ENCODE measurements at regions not wholly inside any gene's neighbourhood (a gene's known extent, or its start where the extent isn't known, plus 50 kb on each side); places are given as distances from the start of the nearest gene placed in this dataset.
"Not testable (repeated sequence)": the region's sequence is repeated elsewhere in the genome, so short reads cannot be mapped to it uniquely, and the experiment has no call there.

DNA sequence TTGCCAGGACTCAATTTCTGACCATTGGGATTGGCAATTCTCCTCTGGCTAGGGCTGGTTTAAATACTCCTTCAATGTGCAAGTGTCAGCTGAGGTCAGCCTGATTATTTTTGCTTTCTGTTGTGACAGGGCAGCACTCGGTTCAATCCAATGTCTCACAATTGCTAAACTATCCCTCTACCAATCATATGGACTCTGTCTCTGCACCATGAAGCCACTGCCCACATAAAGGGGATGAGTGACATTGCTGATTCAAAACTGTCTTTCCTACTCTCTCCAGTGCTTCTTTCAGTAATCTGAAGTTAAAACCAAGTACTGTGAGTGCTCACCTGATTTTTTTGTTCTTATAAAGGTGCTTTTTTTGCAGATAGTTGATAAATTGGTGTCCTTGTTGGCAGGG, 1030.7 kb downstream of the GLUD2 start:
- Mint-ChIP-seq H3K9me3 (peaks cover 0 to 7% (median 0%) of the 10 kb centered on the region in 7 donors), H3K27me3 (no peaks in the 10 kb centered on the region), H3K4me1 (no peaks in the 10 kb centered on the region), H3K36me3 (no peaks in the 10 kb centered on the region), H3K4me3 (no peak overlapping the region), H3K27ac (no peak overlapping the region)
- DNase-seq (no peak), ATAC-seq (ENCODE audit: low read depth in 2 of 2) (no peak)

DNA sequence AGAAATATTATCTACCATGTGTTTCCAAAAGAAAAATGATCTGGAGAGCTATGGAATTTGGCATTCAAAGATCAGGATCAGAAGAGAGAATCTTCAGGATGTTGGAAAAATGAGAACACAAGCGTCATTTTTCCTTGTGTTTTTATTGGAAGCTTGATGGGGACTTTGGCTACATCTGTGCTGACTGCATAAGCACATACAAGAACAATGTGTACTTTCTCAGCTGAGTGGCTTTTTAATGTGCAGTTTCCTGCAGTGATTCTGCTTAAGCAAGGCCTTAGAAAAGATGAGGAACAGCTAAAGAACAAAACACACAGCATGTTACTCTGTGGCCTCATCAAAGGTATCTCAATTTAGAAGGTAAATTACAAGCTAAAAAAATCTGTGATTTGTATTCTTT, 1039.9 kb downstream of the GLUD2 start:
- Mint-ChIP-seq H3K27me3 (no peaks in the 10 kb centered on the region), H3K4me3 (no peak overlapping the region), H3K4me1 (no peaks in the 10 kb centered on the region), H3K27ac (no peak overlapping the region), H3K9me3 (peaks cover 0 to 4% (median 0%) of the 10 kb centered on the region in 7 donors), H3K36me3 (no peaks in the 10 kb centered on the region)
- ATAC-seq (ENCODE audit: low read depth in 2 of 2) = no peak
- DNase-seq = no peak

DNA sequence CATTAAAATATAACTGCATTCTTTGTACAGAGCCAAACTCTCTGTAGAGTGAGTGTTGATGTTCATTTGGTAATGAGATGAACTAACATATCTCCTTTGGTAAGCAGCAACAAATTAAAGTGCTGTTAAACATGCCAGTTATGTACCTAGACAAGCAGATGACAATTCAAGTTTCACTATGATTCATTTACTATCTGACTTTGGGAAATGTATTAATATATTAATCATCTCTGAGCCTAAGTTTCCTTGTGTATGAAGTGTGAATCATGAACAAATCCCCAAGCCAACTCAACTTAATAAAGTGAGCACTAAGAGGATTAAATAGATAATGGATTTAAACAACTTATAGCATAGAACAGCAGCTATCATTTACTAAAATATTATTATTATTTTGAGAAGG, 1044.2 kb downstream of the GLUD2 start:
- DNase-seq = no peak
- Mint-ChIP-seq H3K9me3 (peaks cover 2 to 8% (median 5%) of the 10 kb centered on the region in 7 donors), H3K27ac (no peak overlapping the region), H3K4me3 (no peak overlapping the region), H3K4me1 (no peaks in the 10 kb centered on the region), H3K27me3 (no peaks in the 10 kb centered on the region), H3K36me3 (no peaks in the 10 kb centered on the region)
- no peak for ATAC-seq (ENCODE audit: low read depth in 2 of 2)

DNA sequence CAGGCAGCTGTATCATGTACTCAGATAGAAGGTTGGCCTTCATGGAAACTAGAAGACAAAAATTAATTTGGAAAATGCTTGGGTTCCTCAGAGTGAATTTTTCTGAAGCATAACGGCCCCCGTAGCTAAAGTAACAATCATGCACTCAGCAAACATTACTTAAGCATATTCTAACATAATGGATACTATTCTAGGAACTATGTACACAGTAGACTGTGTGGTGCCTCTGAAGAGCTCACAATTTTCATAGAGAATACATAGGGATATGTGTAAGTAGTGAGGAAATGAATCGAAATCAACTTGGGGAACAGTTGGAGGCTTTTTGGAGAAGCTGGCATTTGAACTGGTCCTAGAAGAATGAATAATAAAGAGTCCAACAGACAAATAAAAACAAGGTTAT, 1045.0 kb downstream of the GLUD2 start:
- H3K4me3 Mint-ChIP-seq = no peak overlapping the region
- no peak overlapping the region for H3K27ac Mint-ChIP-seq
- ATAC-seq (ENCODE audit: low read depth in 2 of 2) (no peak), DNase-seq (no peak)
- H3K36me3 Mint-ChIP-seq = no peaks in the 10 kb centered on the region
- H3K9me3 Mint-ChIP-seq = peaks cover 4 to 16% (median 9%) of the 10 kb centered on the region in 7 donors
- H3K4me1 Mint-ChIP-seq = no peaks in the 10 kb centered on the region
- H3K27me3 Mint-ChIP-seq = no peaks in the 10 kb centered on the region

DNA sequence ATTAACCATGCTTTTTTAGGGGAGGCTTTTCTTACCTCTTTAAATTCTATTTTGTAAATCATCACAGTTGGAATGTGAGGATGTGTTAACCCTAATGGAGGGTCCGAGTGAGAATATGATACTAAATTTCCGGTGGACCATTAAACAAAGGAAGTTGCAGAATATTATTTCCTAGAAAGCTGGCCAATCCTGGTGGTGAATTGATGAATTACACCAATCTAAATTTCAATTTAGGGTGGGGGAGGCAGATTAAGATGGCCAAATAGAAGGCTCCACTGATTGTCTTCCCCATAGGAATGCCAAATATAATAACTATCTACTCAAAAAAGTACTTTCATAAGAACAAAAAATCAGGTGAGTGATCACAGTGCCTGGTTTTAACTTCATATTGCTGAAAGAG, 1045.6 kb downstream of the GLUD2 start:
- Mint-ChIP-seq H3K4me3 (no peak overlapping the region), H3K9me3 (peaks cover 5 to 22% (median 11%) of the 10 kb centered on the region in 7 donors), H3K4me1 (no peaks in the 10 kb centered on the region), H3K27ac (no peak overlapping the region), H3K36me3 (no peaks in the 10 kb centered on the region), H3K27me3 (no peaks in the 10 kb centered on the region)
- ATAC-seq (ENCODE audit: low read depth in 2 of 2) (no peak), DNase-seq (no peak)

DNA sequence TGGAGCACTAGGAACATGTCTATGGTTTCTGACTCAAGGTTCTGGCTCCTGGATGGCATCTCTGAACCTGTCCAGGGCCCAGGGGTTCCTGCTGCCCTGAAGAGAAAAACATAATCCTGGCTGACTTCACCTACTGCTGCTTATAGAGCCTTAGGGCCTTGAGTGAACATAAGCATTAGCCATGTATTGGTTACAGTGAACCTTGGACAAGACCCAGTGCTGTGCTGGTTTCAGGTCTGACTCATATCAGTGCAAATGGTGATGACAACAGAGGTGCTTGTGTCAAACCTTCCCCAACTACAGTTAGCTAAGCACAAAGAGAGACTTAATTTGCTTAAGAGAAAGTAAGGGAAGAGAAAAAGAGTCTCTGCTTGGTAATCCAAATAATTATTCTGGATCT, 1047.2 kb downstream of the GLUD2 start:
- no peak overlapping the region for H3K4me3 Mint-ChIP-seq
- no peaks in the 10 kb centered on the region for H3K36me3 Mint-ChIP-seq
- no peak overlapping the region for H3K27ac Mint-ChIP-seq
- DNase-seq (no peak), ATAC-seq (ENCODE audit: low read depth in 2 of 2) (no peak)
- no peaks in the 10 kb centered on the region for H3K4me1 Mint-ChIP-seq
- H3K9me3 Mint-ChIP-seq = peaks cover 7 to 28% (median 11%) of the 10 kb centered on the region in 7 donors
- H3K27me3 Mint-ChIP-seq = no peaks in the 10 kb centered on the region

DNA sequence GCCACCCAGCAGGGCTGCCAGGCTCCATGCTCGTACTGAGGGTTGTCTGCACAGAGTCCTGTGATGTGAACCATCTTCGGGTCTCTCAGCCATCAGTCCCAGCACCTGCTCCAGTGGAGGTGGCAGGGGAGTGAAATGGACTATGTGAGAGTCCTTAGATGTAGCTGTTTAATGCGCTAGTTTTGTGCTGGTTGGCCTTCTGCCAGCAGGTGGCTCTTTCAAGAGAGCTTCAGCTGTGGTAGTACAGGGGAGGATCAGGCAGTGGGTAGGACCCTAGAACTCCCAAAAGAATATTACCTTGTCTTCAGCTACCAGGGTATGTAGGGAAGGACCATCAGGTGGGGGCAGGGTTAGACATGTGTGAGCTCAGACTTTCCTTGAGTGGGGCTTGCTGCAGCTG, 1066.0 kb downstream of the GLUD2 start:
- Mint-ChIP-seq H3K4me1 (no peaks in the 10 kb centered on the region), H3K4me3 (no peak overlapping the region), H3K27me3 (no peaks in the 10 kb centered on the region), H3K27ac (no peak overlapping the region), H3K9me3 (peaks cover 0 to 13% (median 6%) of the 10 kb centered on the region in 7 donors), H3K36me3 (no peaks in the 10 kb centered on the region)
- no peak for DNase-seq
- no peak for ATAC-seq (ENCODE audit: low read depth in 2 of 2)

DNA sequence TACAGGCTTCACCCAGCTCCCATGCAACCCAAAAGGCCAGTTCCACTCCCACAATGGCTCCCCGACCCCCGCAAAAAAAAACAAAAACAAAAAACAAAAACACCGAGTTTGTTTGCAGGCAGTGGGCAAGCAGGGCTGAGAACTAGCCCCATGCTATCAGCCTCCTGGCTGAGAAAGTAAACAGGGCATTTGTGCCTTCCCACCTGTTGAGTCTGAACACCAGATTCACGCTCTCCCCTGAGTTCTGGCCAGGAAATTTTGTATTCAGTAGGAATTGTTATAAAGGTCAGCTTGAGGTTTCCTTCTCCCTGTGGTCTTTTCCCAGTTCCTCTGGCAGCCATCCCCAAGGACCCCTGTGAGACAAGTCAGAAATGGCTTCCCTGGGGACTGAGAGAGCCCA, 1066.5 kb downstream of the GLUD2 start:
- no peak overlapping the region for H3K4me3 Mint-ChIP-seq
- no peaks in the 10 kb centered on the region for H3K4me1 Mint-ChIP-seq
- ATAC-seq (ENCODE audit: low read depth in 2 of 2) = no peak
- no peak overlapping the region for H3K27ac Mint-ChIP-seq
- H3K36me3 Mint-ChIP-seq = no peaks in the 10 kb centered on the region
- DNase-seq = no peak
- peaks cover 0 to 13% (median 6%) of the 10 kb centered on the region in 7 donors for H3K9me3 Mint-ChIP-seq
- H3K27me3 Mint-ChIP-seq = no peaks in the 10 kb centered on the region

DNA sequence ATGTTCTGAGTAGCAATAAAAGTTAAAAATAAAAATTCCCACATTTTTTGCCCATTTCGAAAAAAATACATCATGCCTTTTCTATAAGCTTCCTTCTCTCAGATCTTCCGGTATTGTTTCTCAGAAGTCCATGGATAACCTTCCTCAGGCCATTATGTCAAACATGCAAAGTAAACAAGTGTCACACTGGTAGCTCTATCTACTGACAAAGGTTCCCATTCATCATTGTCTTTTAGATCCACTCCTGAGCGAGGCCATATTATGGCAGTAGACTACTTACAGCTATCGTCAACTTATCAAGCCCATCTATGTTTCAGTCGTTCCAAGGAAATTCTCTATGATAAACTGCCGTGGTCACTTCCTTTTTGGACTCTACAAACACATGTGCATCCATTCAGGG, 1068.2 kb downstream of the GLUD2 start:
- peaks cover 0 to 12% (median 3%) of the 10 kb centered on the region in 7 donors for H3K9me3 Mint-ChIP-seq
- DNase-seq (no peak), ATAC-seq (ENCODE audit: low read depth in 2 of 2) (no peak)
- no peak overlapping the region for H3K4me3 Mint-ChIP-seq
- no peak overlapping the region for H3K27ac Mint-ChIP-seq
- no peaks in the 10 kb centered on the region for H3K27me3 Mint-ChIP-seq
- no peaks in the 10 kb centered on the region for H3K36me3 Mint-ChIP-seq
- no peaks in the 10 kb centered on the region for H3K4me1 Mint-ChIP-seq

DNA sequence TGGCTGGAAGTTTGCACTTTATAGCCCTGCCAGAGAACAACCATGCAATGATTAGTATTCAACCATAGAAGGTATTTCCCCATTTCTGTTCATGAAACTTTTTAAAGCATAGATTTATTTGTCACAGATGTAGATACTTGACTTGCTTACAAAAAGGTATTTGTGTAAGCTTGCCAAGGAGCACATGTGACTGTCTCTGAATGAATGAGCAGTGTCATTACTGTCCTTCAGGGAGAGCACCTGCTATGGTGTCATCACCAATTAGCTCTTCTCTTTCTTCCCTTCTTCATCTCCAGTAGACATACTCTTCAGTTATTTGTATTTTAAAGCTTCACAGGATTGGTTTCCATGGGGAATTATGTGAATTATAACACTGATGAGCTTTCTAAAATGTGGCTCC, 1064.7 kb upstream of the GRIA3 start:
- Mint-ChIP-seq H3K27ac (no peak overlapping the region), H3K4me1 (no peaks in the 10 kb centered on the region), H3K9me3 (peaks cover 0 to 5% (median under 1%) of the 10 kb centered on the region in 7 donors), H3K27me3 (no peaks in the 10 kb centered on the region), H3K36me3 (no peaks in the 10 kb centered on the region), H3K4me3 (no peak overlapping the region)
- no peak for DNase-seq
- ATAC-seq (ENCODE audit: low read depth in 2 of 2) = no peak

DNA sequence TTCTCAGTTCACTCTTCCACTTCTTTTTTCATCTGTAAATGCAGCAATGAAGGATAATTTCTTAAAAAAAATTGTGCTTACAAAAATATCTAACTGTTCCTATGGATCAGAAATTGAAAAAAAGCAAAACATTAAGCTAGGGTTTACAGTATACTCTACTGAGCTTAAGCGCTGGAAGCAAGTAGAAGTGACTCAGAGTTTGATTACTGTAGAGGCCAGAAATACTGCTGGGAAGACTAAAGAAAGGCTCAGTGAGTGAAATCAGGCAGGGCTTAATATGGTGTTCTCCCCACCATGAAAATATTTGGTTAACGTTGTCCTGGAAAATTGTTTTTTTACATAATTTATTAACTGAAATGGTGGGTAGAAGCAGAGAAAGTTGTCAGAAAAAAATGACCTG, 1061.8 kb upstream of the GRIA3 start:
- Mint-ChIP-seq H3K4me1 (no peaks in the 10 kb centered on the region), H3K4me3 (no peak overlapping the region), H3K36me3 (no peaks in the 10 kb centered on the region), H3K9me3 (peaks cover 0 to 3% (median 0%) of the 10 kb centered on the region in 7 donors), H3K27me3 (no peaks in the 10 kb centered on the region), H3K27ac (no peak overlapping the region)
- no peak for DNase-seq
- no peak for ATAC-seq (ENCODE audit: low read depth in 2 of 2)

DNA sequence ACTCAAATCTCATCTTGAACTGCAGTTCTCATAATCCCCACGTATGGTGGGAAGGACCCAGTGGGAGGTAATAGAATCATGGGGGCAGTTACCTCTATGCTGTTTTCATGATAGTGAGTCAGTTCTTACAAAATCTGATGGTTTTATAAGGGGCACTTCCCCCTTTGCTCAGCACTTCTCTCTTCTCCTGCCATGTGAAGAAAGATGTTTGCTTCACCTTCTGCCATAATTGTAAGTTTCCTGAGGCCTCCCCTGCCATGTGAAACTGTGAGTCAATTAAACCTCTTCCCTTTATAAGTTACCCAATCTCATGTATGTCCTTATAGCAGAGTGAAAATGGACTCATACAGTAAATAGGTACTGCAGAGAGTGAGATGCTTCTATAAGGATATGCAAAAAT, 1050.6 kb upstream of the GRIA3 start:
- H3K27ac Mint-ChIP-seq = no peak overlapping the region
- H3K4me1 Mint-ChIP-seq = no peaks in the 10 kb centered on the region
- H3K27me3 Mint-ChIP-seq = no peaks in the 10 kb centered on the region
- no peak for DNase-seq
- H3K36me3 Mint-ChIP-seq = no peaks in the 10 kb centered on the region
- H3K9me3 Mint-ChIP-seq = peaks cover 3 to 25% (median 6%) of the 10 kb centered on the region in 7 donors
- ATAC-seq (ENCODE audit: low read depth in 2 of 2) = no peak
- H3K4me3 Mint-ChIP-seq = no peak overlapping the region

DNA sequence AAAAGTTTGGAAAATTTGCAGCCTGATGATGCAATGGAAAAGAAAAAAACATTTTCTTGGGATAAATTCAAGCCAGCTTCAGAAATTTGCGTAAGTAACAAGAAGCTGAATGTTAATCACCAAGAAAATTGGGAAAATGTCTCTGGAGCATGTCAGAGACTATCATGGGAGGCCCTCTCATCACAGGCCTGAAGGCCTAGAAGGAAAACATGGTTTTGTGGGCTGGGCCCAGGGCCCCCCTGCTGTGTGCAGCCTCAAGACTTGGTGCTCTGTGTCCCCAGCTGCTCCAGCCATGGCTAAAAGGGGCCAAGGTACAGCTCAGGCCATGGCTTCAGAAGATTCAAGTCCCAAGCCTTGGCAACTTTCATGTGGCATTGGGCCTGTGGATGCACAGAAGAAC, 1049.8 kb upstream of the GRIA3 start:
- no peak for DNase-seq
- no peak for ATAC-seq (ENCODE audit: low read depth in 2 of 2)

DNA sequence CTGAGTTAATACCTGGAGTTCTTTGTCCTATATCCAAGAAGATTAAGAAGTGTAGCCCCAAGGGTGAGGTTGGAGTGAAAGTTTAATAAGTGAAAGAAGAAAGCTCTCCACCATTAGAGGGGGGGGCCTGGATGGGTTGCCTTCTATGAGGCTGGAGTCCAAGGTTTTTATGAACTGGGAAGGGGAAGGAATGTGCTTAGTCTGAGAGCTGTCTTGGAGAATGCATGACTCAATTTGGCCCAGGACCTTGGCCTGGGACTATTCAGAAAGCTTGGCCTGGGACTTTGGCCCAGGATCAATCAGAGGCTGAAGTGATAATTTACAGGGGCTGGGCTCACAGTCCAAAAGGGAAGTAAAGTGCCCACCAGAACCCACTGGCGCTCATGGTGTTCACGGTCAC, 1049.0 kb upstream of the GRIA3 start:
- Mint-ChIP-seq H3K9me3 (peaks cover 3 to 13% (median 5%) of the 10 kb centered on the region in 7 donors), H3K27ac (no peak overlapping the region), H3K36me3 (no peaks in the 10 kb centered on the region), H3K4me1 (no peaks in the 10 kb centered on the region), H3K27me3 (no peaks in the 10 kb centered on the region), H3K4me3 (no peak overlapping the region)
- ATAC-seq (ENCODE audit: low read depth in 2 of 2) (no peak), DNase-seq (no peak)

More for the DNA sequence above, 1049.8 kb upstream of the GRIA3 start:
- Mint-ChIP-seq H3K4me1 (no peaks in the 10 kb centered on the region), H3K27me3 (no peaks in the 10 kb centered on the region), H3K27ac (no peak overlapping the region), H3K36me3 (no peaks in the 10 kb centered on the region), H3K9me3 (peaks cover 3 to 20% (median 3%) of the 10 kb centered on the region in 7 donors), H3K4me3 (no peak overlapping the region)

DNA sequence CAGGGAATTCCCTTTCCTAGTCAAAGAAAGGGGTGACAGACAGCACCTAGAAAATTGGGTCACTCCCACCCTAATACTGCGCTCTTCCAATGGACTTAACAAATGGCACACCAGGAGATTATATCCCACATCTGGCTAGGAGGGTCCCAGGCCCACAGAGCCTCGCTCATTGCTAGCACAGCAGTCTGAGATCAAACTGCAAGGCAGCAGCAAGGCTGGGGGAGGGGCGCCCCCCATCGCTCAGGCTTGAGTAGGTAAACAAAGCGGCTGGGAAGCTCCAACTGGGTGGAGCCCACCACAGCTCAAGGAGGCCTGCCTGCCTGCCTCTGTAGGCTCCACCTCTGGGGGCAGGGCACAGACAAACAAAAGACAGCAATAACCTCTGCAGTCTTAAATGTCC, 1043.9 kb upstream of the GRIA3 start:
- not testable (repeated sequence) for H3K4me1 Mint-ChIP-seq; DNase-seq; H3K4me3 Mint-ChIP-seq; ATAC-seq (ENCODE audit: low read depth in 2 of 2); H3K27ac Mint-ChIP-seq; H3K36me3 Mint-ChIP-seq; H3K27me3 Mint-ChIP-seq
- peaks cover 0 to 11% (median 6%) of the 10 kb centered on the region in 7 donors for H3K9me3 Mint-ChIP-seq

Measured in naive B cell (primary cell).